H1 (cell line): ENCODE measurements at regions not wholly inside any gene's neighbourhood (a gene's known extent, or its start where the extent isn't known, plus 50 kb on each side); places are given as distances from the start of the nearest gene placed in this dataset.

Experiments
- CTCF ChIA-PET: fragments of 300-600 bp; sonication (Branson Sonifier 250); formaldehyde crosslinking; loops from one replicate; lab custom pipeline; 2021; ENCODE audit not compliant: partially characterized antibody; lab: Charles Lee
- POLR2A ChIA-PET: fragments of 300-600 bp; sonication (Branson Sonifier 250); formaldehyde crosslinking; loops from one replicate; lab custom pipeline; 2021; ENCODE audit warnings: inconsistent platforms; ENCODE audit not compliant: partially characterized antibody; lab: Charles Lee
- DNase-seq, 2 experiments: peaks; one replicate each; pipeline versions ENCODE4 v3.0.0 to v3.0.0-alpha.2; 2010 to 2022; ENCODE audit warnings: low spot score in 2 of 2, low read depth in 1 of 2, mixed read lengths in 1 of 2
- FAIRE-seq: peaks from 2 replicates; lab custom pipeline; 2011; peaks lifted over from hg19 to GRCh38; lab: Jason Lieb, UNC
- H2AFZ ChIP-seq: 2 replicates; pipeline ENCODE4 v1.8.1; 2012; ENCODE audit warnings: low read length, inconsistent platforms
- H2AK5ac ChIP-seq: 2 replicates; pipeline ENCODE4 v1.6.1; 2013; ENCODE audit warnings: low read depth, low read length
- H2BK120ac ChIP-seq: replicated peaks from 2 replicates; pipeline ENCODE3; 2013; ENCODE audit warnings: low read depth, low read length, inconsistent platforms
- H2BK12ac ChIP-seq: 2 replicates; pipeline ENCODE4 v1.6.1; 2013; ENCODE audit warnings: low read depth, low read length
- H2BK15ac ChIP-seq: 2 replicates; pipeline ENCODE4 v1.6.1; 2013; ENCODE audit warnings: low read length
- H2BK20ac ChIP-seq: 2 replicates; pipeline ENCODE4 v1.6.1; 2013; ENCODE audit warnings: low read length
- H2BK5ac ChIP-seq: 2 replicates; pipeline ENCODE4 v1.6.1; 2013; ENCODE audit warnings: low read depth, low read length
- H3K14ac ChIP-seq: 2 replicates; pipeline ENCODE4 v1.6.1; 2013; ENCODE audit warnings: inconsistent platforms; ENCODE audit not compliant: insufficient read length
- H3K18ac ChIP-seq: 2 replicates; pipeline ENCODE4 v1.6.1; 2013; ENCODE audit warnings: low read length; ENCODE audit errors: extremely low read depth
- H3K23ac ChIP-seq: 2 replicates; pipeline ENCODE4 v1.6.1; 2013; ENCODE audit warnings: inconsistent platforms; ENCODE audit not compliant: insufficient read length
- H3K23me2 ChIP-seq: 2 replicates; pipeline ENCODE4 v1.6.1; 2013; ENCODE audit warnings: low read depth, low read length
- H3K27ac ChIP-seq: 2 replicates; pipeline ENCODE4 v1.6.1; 2011; ENCODE audit warnings: low read depth, low read length, inconsistent platforms
- H3K27me3 ChIP-seq, 4 experiments: replicated peaks in 1 of 4; 1 replicate in 1 of 4; 2 replicates in 3 of 4; pipeline versions ENCODE4 v1.6.1 to v1.8.1; 2011 to 2013; ENCODE audit warnings: low read length in 3 of 4, mild to moderate bottlenecking in 3 of 4, inconsistent platforms in 2 of 4, mixed read lengths in 2 of 4, moderate library complexity in 1 of 4; ENCODE audit not compliant: control insufficient read depth in 3 of 4, insufficient read depth in 3 of 4; ENCODE audit errors: extremely low read depth in 1 of 4
- H3K36me3 ChIP-seq, 4 experiments: 2 replicates each; pipeline versions ENCODE4 v1.6.1 to v1.8.1; 2011 to 2013; ENCODE audit warnings: mild to moderate bottlenecking in 4 of 4, low read length in 3 of 4, moderate library complexity in 2 of 4, control low read depth in 1 of 4, inconsistent platforms in 1 of 4; ENCODE audit not compliant: insufficient read depth in 4 of 4, control insufficient read depth in 2 of 4
- H3K4ac ChIP-seq: replicated peaks from 2 replicates; pipeline ENCODE3; 2013; ENCODE audit warnings: low read length, low read depth, mixed read lengths, inconsistent platforms; ENCODE audit not compliant: insufficient read length
- H3K4me1 ChIP-seq, 4 experiments: replicated peaks in 1 of 4; 1 replicate in 1 of 4; 2 replicates in 3 of 4; pipeline versions ENCODE4 v1.6.1 to v1.8.1; 2011 to 2013; ENCODE audit warnings: low read length in 3 of 4, inconsistent platforms in 2 of 4, mixed read lengths in 1 of 4; ENCODE audit not compliant: insufficient read depth in 4 of 4, control insufficient read depth in 3 of 4
- H3K4me2 ChIP-seq, 2 experiments: 2 replicates each; pipeline versions ENCODE4 v1.6.1 to v1.8.1; 2011 to 2013; ENCODE audit warnings: low read depth in 2 of 2, low read length in 2 of 2, control low read depth in 1 of 2, inconsistent platforms in 1 of 2, mild to moderate bottlenecking in 1 of 2; ENCODE audit not compliant: insufficient read depth in 1 of 2
- H3K4me3 ChIP-seq, 4 experiments: fragments of 200-600, 300-600 bp in 1 of 4; sonication (generic), shearing (Covaris generic), sonication (Bioruptor Twin) in 1 of 4; 2 replicates each; pipeline versions ENCODE4 v1.5.1 to v1.8.1; 2011 to 2016; ENCODE audit warnings: low read length in 4 of 4, low read depth in 3 of 4, control low read depth in 2 of 4, inconsistent platforms in 2 of 4, mild to moderate bottlenecking in 2 of 4, mixed read lengths in 1 of 4, moderate library complexity in 1 of 4; ENCODE audit not compliant: insufficient read depth in 2 of 4; ENCODE audit errors: extremely low read depth in 1 of 4
- H3K56ac ChIP-seq: replicated peaks from 2 replicates; pipeline ENCODE3; 2013; ENCODE audit warnings: low read depth, mild to moderate bottlenecking, mixed read lengths, low read length, inconsistent platforms; ENCODE audit not compliant: insufficient read length
- H3K79me1 ChIP-seq: 2 replicates; pipeline ENCODE4 v1.6.1; 2013; ENCODE audit warnings: low read depth, low read length, control low read depth
- H3K79me2 ChIP-seq, 2 experiments: 2 replicates each; pipeline versions ENCODE4 v1.6.1 to v1.8.1; 2012 to 2013; ENCODE audit warnings: low read length in 2 of 2, mild to moderate bottlenecking in 2 of 2, inconsistent platforms in 1 of 2; ENCODE audit not compliant: insufficient read depth in 2 of 2, control insufficient read depth in 1 of 2
- H3K9ac ChIP-seq, 4 experiments: replicated peaks in 1 of 4; 1 replicate in 1 of 4; 2 replicates in 3 of 4; pipeline versions ENCODE4 v1.6.1 to v1.8.1; 2011 to 2013; ENCODE audit warnings: low read depth in 3 of 4, low read length in 3 of 4, control low read depth in 2 of 4, mild to moderate bottlenecking in 2 of 4, moderate library complexity in 2 of 4, inconsistent platforms in 1 of 4; ENCODE audit errors: extremely low read depth in 1 of 4
- H3K9me3 ChIP-seq, 2 experiments: 2 replicates each; pipeline versions ENCODE4 v1.6.1 to v1.8.1; 2012 to 2013; ENCODE audit warnings: mild to moderate bottlenecking in 2 of 2, moderate library complexity in 2 of 2, control low read depth in 1 of 2, inconsistent platforms in 1 of 2, low read depth in 1 of 2, low read length in 1 of 2, mixed read lengths in 1 of 2; ENCODE audit not compliant: insufficient read depth in 2 of 2
- H4K20me1 ChIP-seq, 2 experiments: replicated peaks in 1 of 2; 2 replicates each; pipeline versions ENCODE3 to v1.8.1; 2011 to 2013; ENCODE audit warnings: inconsistent platforms in 2 of 2, low read length in 2 of 2, mild to moderate bottlenecking in 1 of 2; ENCODE audit not compliant: insufficient read depth in 2 of 2, control insufficient read depth in 1 of 2
- H4K5ac ChIP-seq: 2 replicates; pipeline ENCODE4 v1.6.1; 2013; ENCODE audit warnings: low read length, low read depth, mixed read lengths, inconsistent platforms; ENCODE audit not compliant: insufficient read length
- H4K8ac ChIP-seq: 2 replicates; pipeline ENCODE4 v1.8.0; 2013; ENCODE audit warnings: mild to moderate bottlenecking, moderate library complexity, low read length, inconsistent platforms; ENCODE audit not compliant: insufficient read depth; ENCODE audit errors: extremely low read depth
- H4K91ac ChIP-seq: replicated peaks from 2 replicates; pipeline ENCODE3; 2013; ENCODE audit warnings: low read length, mixed read lengths, inconsistent platforms; ENCODE audit not compliant: insufficient read length
- CBX8 ChIP-seq: fragments of 300-800, 300-1000 bp; sonication (generic); IDR thresholded peaks from 2 replicates; pipeline ENCODE4 v1.7.1; 2016; ENCODE audit warnings: low read depth, low read length, borderline replicate concordance
- KDM4A ChIP-seq: IDR thresholded peaks from one replicate; pipeline ENCODE4 v1.7.1; 2012; ENCODE audit warnings: low read depth, mild to moderate bottlenecking, moderate library complexity, low read length, inconsistent platforms; ENCODE audit not compliant: severe bottlenecking
- RFX5 ChIP-seq: IDR thresholded peaks from 2 replicates; pipeline ENCODE4 v1.6.1; 2011; ENCODE audit warnings: low read depth, low read length, improper control_type of control experiment, borderline replicate concordance
- TAF7 ChIP-seq: optimal IDR thresholded peaks from 2 replicates; pipeline ENCODE3; 2011; ENCODE audit warnings: low read depth, mild to moderate bottlenecking, inconsistent platforms, low read length, moderate library complexity, borderline replicate concordance
- TBP ChIP-seq: IDR thresholded peaks from 2 replicates; pipeline ENCODE4 v1.6.1; 2011; ENCODE audit warnings: low read depth, low read length, improper control_type of control experiment
- WGBS, 2 experiments: shearing (Covaris generic) in 1 of 2; methylation state at CpG; one replicate each; pipeline versions ENCODE4 v1.1.6 to v1.1.7; 2013 to 2015; ENCODE audit warnings: low lambda C conversion rate in 2 of 2, mixed read lengths in 2 of 2, inconsistent platforms in 1 of 2, low coverage in 1 of 2, missing lambda C conversion rate in 1 of 2; ENCODE audit not compliant: insufficient replicate concordance in 2 of 2, insufficient coverage in 1 of 2, insufficient read length in 1 of 2; ENCODE audit errors: extremely low coverage in 1 of 2, missing lambda C conversion rate in 1 of 2; 5-methylcytosine and 5-hydroxymethylcytosine counted together

- Histone ChIP-seq H3K4me1 (peaks cover 0 to 5% (median 0%) of the 10 kb centered on the region in 4 experiments; a peak in 2 of 7 replicates), H3K79me2 (no peaks in the 10 kb centered on the region), H3K36me3 (no peaks in the 10 kb centered on the region), H4K91ac (no peak overlapping the region), H3K9me3 (no peaks in the 10 kb centered on the region), H2BK15ac (no peak overlapping the region), H3K4me2 (no peak overlapping the region), H3K4ac (no peak overlapping the region), H3K56ac (no peak overlapping the region), H3K23me2 (no peaks in the 10 kb centered on the region), H4K20me1 (no peaks in the 10 kb centered on the region), H3K27me3 (peaks cover 0 to 1% (median 0%) of the 10 kb centered on the region in 4 experiments; a peak in 1 of 7 replicates), H2AFZ (no peak overlapping the region), H2BK20ac (no peak overlapping the region), H2BK120ac (no peak overlapping the region), H4K8ac (no peak overlapping the region), H2BK12ac (no peak overlapping the region), H3K4me3 (no peak overlapping the region), H2BK5ac (no peak overlapping the region), H2AK5ac (no peak overlapping the region), H3K9ac (no peak overlapping the region)
- FAIRE-seq (no peak), DNase-seq (no peak)
- ChIA-PET CTCF (no interaction called here), POLR2A (no interaction called here)
- WGBS, 2 experiments = 85% methylated on average over 5 of the region's 5 CpGs; no CpG with 5 or more reads in 1 of the 2 experiments
- TF ChIP-seq KDM4A (no peak), RFX5 (no peak), CBX8 (no peak), TAF7 (no peak), TBP (no peak)
- TF ChIP-seq, all 59 proteins: peak for 0
- H3K14ac ChIP-seq = no peak overlapping the region
- H4K5ac ChIP-seq = no peak overlapping the region
- H3K27ac ChIP-seq = no peak overlapping the region
- no peaks in the 10 kb centered on the region for H3K79me1 ChIP-seq
- H3K18ac ChIP-seq = no peak overlapping the region
- H3K23ac ChIP-seq = no peak overlapping the region
Measured at GRCh38 chr15:62588938-62589670, 424.0 kb upstream of the C2CD4B start.
